ENCODE measurements at regions not wholly inside any gene's neighbourhood (a gene's known extent, or its start where the extent isn't known, plus 50 kb on each side); places are given as distances from the start of the nearest gene placed in this dataset.
A peak's percentile ranks its signal among the peaks of the same experiment; 100 is the strongest.

DNA sequence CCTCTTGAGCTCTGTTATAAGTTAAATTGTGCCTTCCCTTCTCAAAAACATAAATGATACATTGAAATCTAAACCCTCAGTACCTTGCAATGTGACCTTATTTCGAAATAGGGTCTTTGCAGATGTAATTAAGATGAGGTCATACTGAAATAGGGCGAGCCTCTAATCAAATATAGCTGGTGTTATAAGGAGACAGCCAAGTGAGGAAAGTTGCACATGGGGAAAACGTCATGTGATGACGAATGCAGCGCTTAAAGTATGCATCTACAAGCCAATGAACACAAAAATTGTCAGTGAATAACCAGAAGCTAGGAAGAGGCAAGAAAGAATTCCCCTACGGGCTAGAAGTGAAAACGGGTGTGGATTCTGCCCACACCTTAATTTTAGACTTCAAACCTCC is 305.2 kb upstream of the FOXG1 start:
- WGBS, 2 donors (ENCODE audit: extremely low coverage in 2 of 2, insufficient read length in 2 of 2, insufficient replicate concordance in 1 of 2), result no CpG with 5 or more reads among the region's 7 CpGs
- no peaks in the 10 kb centered on the region for H3K4me1 ChIP-seq (ENCODE audit: control insufficient read depth in 2 of 2, insufficient read depth in 1 of 2, low read depth in 1 of 2, low read length in 2 of 2)
- no peaks in the 10 kb centered on the region for H3K9me3 ChIP-seq (replicated peaks in 1 of 2; ENCODE audit: control insufficient read depth in 2 of 2, insufficient read depth in 1 of 2, low read depth in 1 of 2, low read length in 2 of 2)
- H3K23ac ChIP-seq (ENCODE audit: low read depth, low read length, poor library complexity), result no peak overlapping the region
- no peak overlapping the region for H2BK120ac ChIP-seq (ENCODE audit: low read depth, low read length)
- no peak overlapping the region for H3K4ac ChIP-seq (ENCODE audit: low read length)
- H3K18ac ChIP-seq (ENCODE audit: low read length), result no peak overlapping the region
- H2BK12ac ChIP-seq (ENCODE audit: low read length), result no peak overlapping the region
- no peak overlapping the region for H3K4me3 ChIP-seq (ENCODE audit: low read length in 2 of 2)
- H3K36me3 ChIP-seq (replicated peaks in 1 of 2; ENCODE audit: control insufficient read depth in 2 of 2, insufficient read depth in 2 of 2, low read length in 2 of 2), result no peaks in the 10 kb centered on the region
- H2AK5ac ChIP-seq (ENCODE audit: low read depth, low read length), result no peak overlapping the region
- no peak overlapping the region for H3K4me2 ChIP-seq (ENCODE audit: insufficient read depth, low read length, poor library complexity, severe bottlenecking)
- no peak overlapping the region for H2BK15ac ChIP-seq (ENCODE audit: low read length)
- H2BK5ac ChIP-seq (ENCODE audit: low read length), result no peak overlapping the region
- H3K27me3 ChIP-seq (ENCODE audit: control insufficient read depth in 3 of 3, insufficient read depth in 3 of 3, low read depth in 1 of 3, low read length in 3 of 3), result no peaks in the 10 kb centered on the region
- DNase-seq (ENCODE audit: low spot score), result no peak
- H3K79me1 ChIP-seq (ENCODE audit: low read depth, low read length), result no peaks in the 10 kb centered on the region
- H4K8ac ChIP-seq (ENCODE audit: low read depth, low read length), result no peak overlapping the region
- H3K14ac ChIP-seq (ENCODE audit: low read length), result no peak overlapping the region
- H2AFZ ChIP-seq (ENCODE audit: low read length), result no peak overlapping the region
- no peak overlapping the region for H3K27ac ChIP-seq (replicated peaks; ENCODE audit: low read length)
- H3K9ac ChIP-seq (ENCODE audit: low read depth, low read length, poor library complexity), result no peak overlapping the region
- H4K91ac ChIP-seq (ENCODE audit: low read depth, low read length, poor library complexity), result no peak overlapping the region

- Histone ChIP-seq H3K4me3 (ENCODE audit: low read length in 2 of 2) (no peak overlapping the region), H2AK5ac (ENCODE audit: low read depth, low read length) (no peak overlapping the region), H2BK12ac (ENCODE audit: low read length) (no peak overlapping the region), H3K4ac (ENCODE audit: low read length) (no peak overlapping the region), H3K9ac (ENCODE audit: low read depth, low read length, poor library complexity) (no peak overlapping the region), H3K18ac (ENCODE audit: low read length) (no peak overlapping the region), H2BK5ac (ENCODE audit: low read length) (no peak overlapping the region), H3K23ac (ENCODE audit: low read depth, low read length, poor library complexity) (no peak overlapping the region), H3K27me3 (ENCODE audit: control insufficient read depth in 3 of 3, insufficient read depth in 3 of 3, low read depth in 1 of 3, low read length in 3 of 3) (no peaks in the 10 kb centered on the region), H3K9me3 (replicated peaks in 1 of 2; ENCODE audit: control insufficient read depth in 2 of 2, insufficient read depth in 1 of 2, low read depth in 1 of 2, low read length in 2 of 2) (peaks cover 0 to 2% of the 10 kb centered on the region in 2 donors), H4K91ac (ENCODE audit: low read depth, low read length, poor library complexity) (no peak overlapping the region), H2BK15ac (ENCODE audit: low read length) (no peak overlapping the region), H3K79me1 (ENCODE audit: low read depth, low read length) (no peaks in the 10 kb centered on the region), H3K14ac (ENCODE audit: low read length) (no peak overlapping the region), H4K8ac (ENCODE audit: low read depth, low read length) (no peak overlapping the region), H3K27ac (replicated peaks; ENCODE audit: low read length) (no peak overlapping the region), H3K4me1 (ENCODE audit: control insufficient read depth in 2 of 2, insufficient read depth in 1 of 2, low read depth in 1 of 2, low read length in 2 of 2) (peaks cover 0 to 1% of the 10 kb centered on the region in 2 donors), H2BK120ac (ENCODE audit: low read depth, low read length) (no peak overlapping the region), H2AFZ (ENCODE audit: low read length) (no peak overlapping the region), H3K36me3 (replicated peaks in 1 of 2; ENCODE audit: control insufficient read depth in 2 of 2, insufficient read depth in 2 of 2, low read length in 2 of 2) (no peaks in the 10 kb centered on the region), H3K4me2 (ENCODE audit: insufficient read depth, low read length, poor library complexity, severe bottlenecking) (no peak overlapping the region)
- DNase-seq (ENCODE audit: low spot score), result no peak
- no CpG with 5 or more reads among the region's 4 CpGs for WGBS, 2 donors (ENCODE audit: extremely low coverage in 2 of 2, insufficient read length in 2 of 2, insufficient replicate concordance in 1 of 2)
Observed at GRCh38 chr14:28467611-28468010, 299.0 kb upstream of the FOXG1 start.

GRCh38 chr14:28468191-28469151 is 298.1 kb upstream of the FOXG1 start:
- peak overlapping the region; percentile 2 for H3K23ac ChIP-seq (ENCODE audit: low read depth, low read length, poor library complexity)
- no peak for DNase-seq (ENCODE audit: low spot score)
- peaks cover 0 to 1% of the 10 kb centered on the region in 2 donors for H3K4me1 ChIP-seq (ENCODE audit: control insufficient read depth in 2 of 2, insufficient read depth in 1 of 2, low read depth in 1 of 2, low read length in 2 of 2)

DNA sequence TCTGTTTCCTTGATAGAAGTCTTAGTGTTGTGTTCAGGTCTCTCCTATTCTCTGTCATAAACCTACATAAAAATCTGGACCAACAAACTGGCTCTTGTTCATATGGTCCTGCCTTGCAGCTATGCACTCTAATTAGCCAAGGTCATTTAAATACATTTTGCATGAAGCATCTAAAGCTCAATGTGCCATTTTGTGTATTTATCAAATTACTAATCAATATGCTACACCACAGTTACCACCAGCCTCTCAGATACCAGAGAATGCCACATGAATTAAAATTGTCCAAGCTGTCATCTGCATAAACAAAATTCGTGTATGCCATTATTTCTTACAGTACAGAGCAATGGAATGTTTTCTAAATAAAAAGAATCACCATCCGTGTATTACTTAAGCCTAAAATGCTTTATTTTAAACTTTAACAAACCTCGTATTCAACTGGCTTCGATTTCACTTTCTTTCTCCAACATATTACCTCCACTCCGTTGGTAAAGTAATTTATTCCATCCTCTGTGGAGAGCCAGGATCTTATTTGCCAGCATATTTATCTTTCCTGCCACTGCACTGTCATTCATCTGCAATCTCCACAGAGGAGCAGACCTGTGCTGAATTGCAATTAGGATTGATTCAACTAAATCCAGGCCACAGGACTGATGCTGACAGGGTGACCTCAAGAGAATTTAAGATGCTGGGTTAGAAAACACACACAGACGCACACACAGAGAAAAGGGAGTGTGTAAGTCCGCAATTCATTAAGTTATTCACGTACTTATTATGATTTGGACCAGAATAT is 284.1 kb upstream of the FOXG1 start:
- Histone ChIP-seq H3K4me3 (ENCODE audit: low read length in 2 of 2) (no peak overlapping the region), H3K23ac (ENCODE audit: low read depth, low read length, poor library complexity) (no peak overlapping the region), H3K4me1 (ENCODE audit: control insufficient read depth in 2 of 2, insufficient read depth in 1 of 2, low read depth in 1 of 2, low read length in 2 of 2) (no peaks in the 10 kb centered on the region), H4K8ac (ENCODE audit: low read depth, low read length) (no peak overlapping the region), H4K91ac (ENCODE audit: low read depth, low read length, poor library complexity) (no peak overlapping the region), H2BK120ac (ENCODE audit: low read depth, low read length) (no peak overlapping the region), H3K9me3 (replicated peaks in 1 of 2; ENCODE audit: control insufficient read depth in 2 of 2, insufficient read depth in 1 of 2, low read depth in 1 of 2, low read length in 2 of 2) (no peaks in the 10 kb centered on the region), H2BK12ac (ENCODE audit: low read length) (no peak overlapping the region), H2BK15ac (ENCODE audit: low read length) (no peak overlapping the region), H3K14ac (ENCODE audit: low read length) (no peak overlapping the region), H3K18ac (ENCODE audit: low read length) (no peak overlapping the region), H2BK5ac (ENCODE audit: low read length) (no peak overlapping the region), H2AK5ac (ENCODE audit: low read depth, low read length) (no peak overlapping the region), H3K9ac (ENCODE audit: low read depth, low read length, poor library complexity) (no peak overlapping the region), H3K4ac (ENCODE audit: low read length) (no peak overlapping the region), H3K27me3 (ENCODE audit: control insufficient read depth in 3 of 3, insufficient read depth in 3 of 3, low read depth in 1 of 3, low read length in 3 of 3) (no peaks in the 10 kb centered on the region), H3K4me2 (ENCODE audit: insufficient read depth, low read length, poor library complexity, severe bottlenecking) (no peak overlapping the region), H3K79me1 (ENCODE audit: low read depth, low read length) (no peaks in the 10 kb centered on the region), H3K36me3 (replicated peaks in 1 of 2; ENCODE audit: control insufficient read depth in 2 of 2, insufficient read depth in 2 of 2, low read length in 2 of 2) (no peaks in the 10 kb centered on the region), H2AFZ (ENCODE audit: low read length) (no peak overlapping the region), H3K27ac (replicated peaks; ENCODE audit: low read length) (no peak overlapping the region)
- WGBS, 2 donors (ENCODE audit: extremely low coverage in 2 of 2, insufficient read length in 2 of 2, insufficient replicate concordance in 1 of 2), result 100% methylated on average over 3 of the region's 8 CpGs; no CpG with 5 or more reads in 1 of the 2 donors
- DNase-seq (ENCODE audit: low spot score), result no peak

More at GRCh38 chr14:28468191-28469151, 298.1 kb upstream of the FOXG1 start:
- H3K4me3 ChIP-seq (ENCODE audit: low read length in 2 of 2), result no peak overlapping the region
- H3K9me3 ChIP-seq (replicated peaks in 1 of 2; ENCODE audit: control insufficient read depth in 2 of 2, insufficient read depth in 1 of 2, low read depth in 1 of 2, low read length in 2 of 2), result peaks cover 0 to 2% of the 10 kb centered on the region in 2 donors
- H3K79me1 ChIP-seq (ENCODE audit: low read depth, low read length), result no peaks in the 10 kb centered on the region
- no peak overlapping the region for H3K27ac ChIP-seq (replicated peaks; ENCODE audit: low read length)
- no peak overlapping the region for H2BK15ac ChIP-seq (ENCODE audit: low read length)
- H4K91ac ChIP-seq (ENCODE audit: low read depth, low read length, poor library complexity), result no peak overlapping the region
- WGBS, 2 donors (ENCODE audit: extremely low coverage in 2 of 2, insufficient read length in 2 of 2, insufficient replicate concordance in 1 of 2), result no CpG with 5 or more reads among the region's 2 CpGs
- H2BK5ac ChIP-seq (ENCODE audit: low read length), result no peak overlapping the region
- no peak overlapping the region for H3K4me2 ChIP-seq (ENCODE audit: insufficient read depth, low read length, poor library complexity, severe bottlenecking)
- no peak overlapping the region for H3K14ac ChIP-seq (ENCODE audit: low read length)
- H3K18ac ChIP-seq (ENCODE audit: low read length), result peak overlapping the region; percentile 57
- H3K4ac ChIP-seq (ENCODE audit: low read length), result no peak overlapping the region
- no peaks in the 10 kb centered on the region for H3K36me3 ChIP-seq (replicated peaks in 1 of 2; ENCODE audit: control insufficient read depth in 2 of 2, insufficient read depth in 2 of 2, low read length in 2 of 2)
- no peak overlapping the region for H2AFZ ChIP-seq (ENCODE audit: low read length)
- H2BK12ac ChIP-seq (ENCODE audit: low read length), result no peak overlapping the region
- H2AK5ac ChIP-seq (ENCODE audit: low read depth, low read length), result no peak overlapping the region
- H2BK120ac ChIP-seq (ENCODE audit: low read depth, low read length), result no peak overlapping the region
- H3K27me3 ChIP-seq (ENCODE audit: control insufficient read depth in 3 of 3, insufficient read depth in 3 of 3, low read depth in 1 of 3, low read length in 3 of 3), result no peaks in the 10 kb centered on the region
- H3K9ac ChIP-seq (ENCODE audit: low read depth, low read length, poor library complexity), result no peak overlapping the region
- no peak overlapping the region for H4K8ac ChIP-seq (ENCODE audit: low read depth, low read length)

All from neuronal stem cell (in vitro differentiated cells).